Activated CD4-positive, alpha-beta T cell treated with anti-CD3 and anti-CD28 coated beads, Interleukin-2, amount 50 U/mL, for 48 hours (primary cell): ENCODE measurements at regions not wholly inside any gene's neighbourhood (a gene's known extent, or its start where the extent isn't known, plus 50 kb on each side); places are given as distances from the start of the nearest gene placed in this dataset.
"Not testable (repeated sequence)": the region's sequence is repeated elsewhere in the genome, so short reads cannot be mapped to it uniquely, and the experiment has no call there.

Experiments used
- DNase-seq, 2 experiments: peaks; one replicate each; pipeline ENCODE4 v3.0.0-alpha.2; 2020

DNA sequence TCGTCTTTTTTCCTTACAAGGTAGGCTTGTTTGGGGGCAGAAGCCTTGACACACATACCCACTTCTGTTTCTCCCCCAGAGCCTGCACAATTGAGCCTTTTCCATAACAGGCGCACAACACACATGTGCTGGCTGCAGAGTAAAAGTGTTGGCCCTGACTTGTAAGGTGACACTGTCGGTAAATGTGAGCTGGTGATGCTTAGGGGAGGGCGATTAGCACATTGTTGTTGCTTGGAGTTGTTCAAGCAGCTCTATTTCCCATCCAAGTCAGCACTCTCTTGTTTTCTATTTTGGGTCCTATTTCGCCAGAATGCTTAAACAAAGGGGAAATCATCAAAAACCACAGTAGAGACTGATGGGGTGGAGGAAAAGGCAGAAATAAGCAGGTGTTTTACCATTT lies 51.9 kb upstream of the PTPRJ start:
- no peak for DNase-seq

DNA sequence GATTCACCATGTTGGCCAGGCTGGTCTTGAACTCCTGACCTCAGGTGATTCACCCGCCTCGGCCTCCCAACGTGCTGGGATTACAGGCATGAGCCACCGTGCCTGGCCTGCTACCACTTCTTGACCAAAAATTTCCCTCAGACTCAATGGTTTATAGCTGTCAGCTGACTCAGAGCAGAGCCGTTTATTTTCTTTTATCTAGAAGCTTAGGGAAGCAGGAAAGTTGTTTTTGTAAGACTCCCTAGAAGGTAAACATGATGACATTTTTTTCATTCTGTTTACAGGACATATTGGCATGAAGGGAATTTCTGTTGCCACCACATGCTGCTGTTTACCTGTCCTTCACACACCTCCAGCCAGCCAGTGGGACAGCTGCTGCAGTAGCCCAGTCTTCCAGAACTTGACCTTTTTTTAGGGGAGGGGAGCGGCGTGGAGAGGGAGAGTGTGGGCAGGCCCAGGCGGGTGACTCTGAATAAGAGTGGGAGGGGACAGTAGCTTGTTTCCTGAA lies 56.1 kb upstream of the PTPRJ start:
- DNase-seq, result peak; percentile 38 to 52

DNA sequence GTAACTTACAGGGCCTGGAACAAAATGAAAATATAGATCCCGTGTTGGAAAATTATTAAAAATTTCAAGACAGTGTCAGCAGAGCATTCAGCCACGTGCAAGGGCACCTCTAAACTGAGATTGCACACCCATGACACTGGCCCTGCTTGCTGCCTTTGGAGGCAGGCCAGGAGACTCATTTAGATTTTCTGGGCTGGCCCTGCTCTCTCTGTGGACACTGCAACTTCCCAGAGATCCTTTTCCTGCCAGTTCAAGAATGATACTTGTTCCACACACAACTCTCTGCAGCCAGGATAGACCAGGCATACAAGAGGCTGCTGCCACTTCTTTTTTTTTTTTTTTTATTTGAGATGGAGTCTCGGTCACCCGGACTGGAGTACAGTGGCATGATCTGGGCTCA lies 56.7 kb upstream of the PTPRJ start:
- DNase-seq, result no peak

DNA sequence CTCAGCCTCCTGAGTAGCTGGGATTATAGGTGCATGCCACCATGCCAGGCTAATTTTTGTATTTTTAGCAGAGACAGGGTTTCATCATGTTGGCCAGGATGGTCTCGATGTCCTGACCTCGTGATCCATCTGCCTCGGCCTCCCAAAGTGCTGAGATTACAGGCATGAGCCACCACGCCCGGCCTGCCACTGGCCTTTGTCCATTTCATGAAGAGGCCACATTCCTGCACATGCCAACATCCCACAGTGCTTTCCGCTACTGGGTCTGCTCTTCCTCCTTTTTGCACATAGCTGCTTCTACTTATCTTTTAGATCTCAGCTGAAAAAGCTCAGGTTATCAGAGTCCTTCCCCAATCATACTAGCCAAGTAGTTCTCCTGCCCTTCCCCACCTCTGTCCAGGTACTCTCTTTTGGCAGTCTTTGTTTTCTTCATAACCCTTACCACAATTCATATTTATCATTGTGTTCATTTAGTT lies 59.2 kb upstream of the PTPRJ start:
- not testable (repeated sequence) for DNase-seq

DNA sequence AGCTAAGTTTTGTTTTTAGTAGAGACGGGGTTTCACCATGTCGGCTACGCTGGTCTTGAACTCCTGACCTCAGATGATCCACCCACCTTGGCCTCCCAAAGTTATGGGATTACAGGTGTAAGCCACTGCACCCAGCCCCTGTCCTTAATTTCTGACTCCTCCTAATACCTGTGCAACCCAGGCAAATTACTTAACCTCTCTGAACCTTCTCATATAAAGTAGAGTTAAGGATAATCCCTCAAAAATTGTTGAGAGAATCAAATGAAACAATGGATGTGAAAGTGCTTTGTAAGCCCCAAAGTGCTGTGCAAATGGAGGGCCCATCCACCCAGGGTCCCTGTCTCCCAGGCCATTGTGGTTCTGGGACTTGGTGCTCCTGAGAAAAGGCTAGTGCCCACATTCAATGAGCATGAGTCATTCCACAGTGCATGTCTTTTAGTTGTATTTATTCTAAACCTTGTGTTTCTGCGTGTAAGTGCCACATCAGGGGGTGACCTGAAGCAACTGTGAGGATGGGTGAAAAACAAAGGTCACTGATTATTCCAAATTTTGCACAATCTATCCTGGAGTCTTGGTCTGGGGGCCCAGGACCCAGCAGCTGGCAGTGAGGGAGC lies 61.4 kb upstream of the PTPRJ start:
- no peak for DNase-seq

DNA sequence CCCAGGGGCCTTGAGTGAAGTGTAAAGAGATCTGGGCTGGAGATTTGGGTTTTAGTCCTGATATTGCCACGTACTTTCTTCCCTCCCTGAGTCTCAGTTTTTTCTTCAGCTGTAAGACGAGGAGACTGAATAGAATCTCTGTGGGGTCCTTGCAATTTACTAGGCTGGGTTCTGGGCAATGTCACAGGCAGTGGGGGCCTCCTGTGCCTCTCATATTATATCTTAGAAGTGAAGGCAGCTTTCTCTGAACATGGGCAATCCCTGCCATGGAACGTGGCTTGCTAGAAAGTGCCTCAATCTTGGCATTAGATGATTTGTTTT lies 62.0 kb upstream of the PTPRJ start:
- DNase-seq, result no peak

DNA sequence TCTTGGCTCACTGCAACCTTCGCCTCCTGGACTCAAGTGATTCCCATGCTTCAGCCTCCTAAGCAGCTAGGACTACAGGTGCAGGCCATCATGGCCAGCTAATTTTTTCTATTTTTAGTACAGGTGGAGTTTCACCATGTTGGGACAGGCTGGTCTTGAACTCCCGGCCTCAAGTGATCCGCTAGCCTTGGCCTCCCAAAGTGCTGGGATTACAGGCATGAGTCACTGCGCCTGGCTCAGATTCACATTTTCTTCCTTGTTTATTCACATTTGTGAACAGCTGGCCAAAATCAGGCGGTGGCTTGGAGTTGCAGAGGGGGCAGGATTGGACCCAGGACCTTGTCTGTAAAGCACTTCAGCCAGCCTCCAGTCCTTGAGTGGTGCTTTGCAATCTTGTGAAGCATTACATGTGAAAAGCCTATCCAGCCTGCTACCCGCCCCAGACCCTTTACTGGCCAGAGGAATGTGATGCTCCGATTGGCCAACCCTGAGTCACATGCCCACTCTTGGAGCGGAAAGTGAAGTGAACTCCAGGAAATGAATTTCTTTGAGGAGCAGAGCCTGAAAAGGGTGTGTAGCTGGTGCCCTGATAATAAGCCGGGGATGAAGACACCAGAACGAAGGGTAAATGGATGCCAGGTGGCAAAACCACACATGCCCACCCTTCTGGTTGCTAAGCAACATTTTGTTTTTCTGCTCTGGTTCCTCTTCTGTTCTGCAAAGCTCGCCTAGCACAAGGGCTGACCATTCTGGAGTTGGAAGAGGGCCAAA lies 62.6 kb upstream of the PTPRJ start:
- DNase-seq, result no peak

DNA sequence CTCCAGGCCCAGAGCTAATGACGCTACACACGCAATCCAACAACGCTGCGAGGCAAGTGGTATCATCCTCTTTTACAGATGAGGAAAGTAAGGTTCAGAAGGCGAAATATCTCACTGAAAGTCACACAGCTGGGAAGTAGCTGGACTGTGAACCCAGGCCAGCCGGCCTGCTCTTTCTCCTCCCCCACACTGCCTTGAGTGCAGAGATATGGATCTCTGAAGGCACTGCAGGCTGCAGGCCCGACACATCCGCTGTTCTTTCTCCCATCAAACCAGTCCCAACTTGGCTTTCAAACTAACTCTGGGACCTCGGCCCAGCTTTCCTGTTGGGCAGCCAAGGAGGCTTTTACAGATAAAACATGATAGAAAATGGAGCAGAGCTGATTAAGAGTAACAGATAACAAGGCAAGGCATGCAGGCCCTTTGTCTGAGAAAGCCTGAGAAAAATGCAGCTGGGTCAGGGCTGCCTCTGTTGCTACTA lies 64.0 kb upstream of the PTPRJ start:
- DNase-seq, result no peak

DNA sequence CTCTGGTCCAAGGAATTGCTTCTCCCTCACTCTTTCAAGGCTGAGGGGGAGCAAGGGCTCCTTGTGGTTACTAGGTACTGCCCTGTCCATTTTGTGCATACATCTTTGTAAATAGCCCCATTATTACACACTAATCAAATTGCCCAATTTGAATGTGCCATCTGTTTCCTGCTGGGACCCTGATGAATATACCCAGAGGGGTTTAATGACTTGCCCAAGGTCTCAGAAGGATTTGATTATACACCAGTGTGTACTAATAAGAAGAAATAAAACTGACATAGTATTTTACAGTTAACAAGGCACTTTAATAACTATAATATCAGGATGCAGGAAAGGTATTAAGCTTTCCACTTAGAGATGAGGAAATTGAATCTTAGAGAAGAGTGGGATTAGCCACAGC lies 64.6 kb upstream of the PTPRJ start:
- no peak for DNase-seq

DNA sequence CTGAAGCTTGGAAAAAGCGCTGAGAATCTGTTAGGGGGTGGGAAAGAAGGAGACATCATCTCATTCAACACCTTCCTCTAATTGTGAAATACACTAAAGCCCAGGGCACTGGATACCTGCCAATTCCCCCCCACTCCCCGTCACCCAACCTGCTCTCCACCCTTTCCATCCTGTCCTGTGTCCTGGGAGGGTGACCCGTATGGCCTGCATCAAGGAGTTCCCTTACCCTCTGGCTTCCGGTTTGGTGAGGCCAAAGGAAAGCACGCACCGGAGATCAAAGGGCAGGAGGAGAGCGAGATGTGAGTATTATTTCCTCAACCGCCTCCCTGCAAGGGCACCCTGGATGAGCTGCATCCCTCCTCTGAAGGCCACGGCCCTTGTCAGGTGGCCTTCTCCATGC lies 65.0 kb upstream of the PTPRJ start:
- peak; percentile 21 to 30 for DNase-seq

DNA sequence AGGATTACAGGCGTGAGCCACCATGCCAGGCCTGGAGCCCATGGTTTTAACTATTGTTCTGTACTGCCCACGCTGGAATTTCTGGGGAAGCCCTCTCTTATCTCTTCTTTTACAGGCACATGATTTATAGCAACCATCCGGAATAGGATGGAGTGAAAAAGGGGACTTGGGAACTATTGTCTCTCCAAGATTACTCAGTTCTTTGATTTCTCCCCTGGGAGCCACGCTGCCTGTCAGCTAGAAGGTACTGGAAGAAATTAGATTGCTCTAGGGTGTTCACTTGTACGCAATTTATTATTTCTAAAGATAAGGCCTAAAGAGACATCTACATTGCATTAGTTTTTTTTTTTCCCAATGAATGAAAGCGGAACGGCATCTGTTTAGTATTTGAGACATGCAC lies 65.6 kb upstream of the PTPRJ start:
- no peak for DNase-seq

DNA sequence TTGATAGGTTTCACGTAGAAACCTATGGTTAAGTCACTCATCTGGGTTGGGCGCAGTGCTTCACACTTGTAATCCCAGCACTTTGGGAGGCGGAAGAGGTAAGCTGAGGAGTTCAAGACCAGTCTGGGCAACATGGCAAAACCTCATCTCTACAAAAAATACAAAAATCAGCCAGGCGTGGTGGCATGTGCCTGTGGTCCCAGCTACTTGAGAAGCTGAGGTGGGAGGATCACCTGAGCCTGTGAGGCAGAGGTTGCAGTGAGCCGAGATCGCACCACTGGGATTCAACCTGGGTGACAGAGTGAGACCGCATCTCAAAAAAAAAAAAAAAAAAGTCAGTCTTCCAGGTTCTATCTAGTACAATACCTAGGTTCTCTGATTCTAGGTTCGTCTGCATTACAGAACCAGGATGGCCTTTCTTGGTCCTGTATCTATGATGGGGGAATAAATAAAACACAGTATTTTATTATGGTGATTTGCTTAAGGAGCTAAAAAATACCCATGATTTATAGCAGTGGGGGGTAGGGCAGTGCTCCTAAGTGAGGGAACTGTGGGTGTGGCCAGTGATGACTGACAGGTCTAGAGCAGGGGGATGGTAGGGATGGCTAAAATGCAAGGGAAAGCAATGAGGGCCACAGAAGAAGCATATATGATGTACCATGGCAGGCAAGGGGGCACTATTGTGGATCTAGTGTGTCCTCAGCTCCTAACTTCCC lies 65.5 kb upstream of the NUP160 start:
- no peak for DNase-seq

DNA sequence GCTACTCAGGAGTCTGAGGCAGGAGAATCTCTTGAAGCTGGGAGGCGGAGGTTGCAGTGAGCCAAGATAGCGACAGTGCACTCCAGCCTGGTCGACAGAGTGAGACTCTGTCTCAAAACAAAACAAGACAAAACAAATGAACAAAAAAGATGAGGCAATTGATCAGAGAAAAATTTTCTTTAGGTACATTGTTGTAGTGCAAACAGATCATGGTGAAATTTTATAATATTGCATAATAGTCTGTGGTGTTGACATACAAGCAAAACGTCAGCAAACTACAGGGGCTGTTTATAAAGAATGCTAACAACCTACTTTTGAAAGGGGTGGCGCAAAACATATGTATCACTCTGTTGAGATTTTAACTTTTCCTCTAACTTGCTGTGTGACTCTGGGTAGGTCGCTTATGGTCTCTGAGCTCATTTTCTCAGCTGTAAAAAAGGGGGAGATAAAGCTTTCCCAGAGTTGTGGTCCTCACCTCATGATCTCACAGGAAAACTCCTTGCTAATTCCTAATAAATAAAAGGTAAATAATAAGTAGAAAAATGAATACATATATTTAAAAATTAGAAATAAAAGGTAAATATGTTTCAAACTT lies 64.8 kb upstream of the NUP160 start:
- no peak for DNase-seq

DNA sequence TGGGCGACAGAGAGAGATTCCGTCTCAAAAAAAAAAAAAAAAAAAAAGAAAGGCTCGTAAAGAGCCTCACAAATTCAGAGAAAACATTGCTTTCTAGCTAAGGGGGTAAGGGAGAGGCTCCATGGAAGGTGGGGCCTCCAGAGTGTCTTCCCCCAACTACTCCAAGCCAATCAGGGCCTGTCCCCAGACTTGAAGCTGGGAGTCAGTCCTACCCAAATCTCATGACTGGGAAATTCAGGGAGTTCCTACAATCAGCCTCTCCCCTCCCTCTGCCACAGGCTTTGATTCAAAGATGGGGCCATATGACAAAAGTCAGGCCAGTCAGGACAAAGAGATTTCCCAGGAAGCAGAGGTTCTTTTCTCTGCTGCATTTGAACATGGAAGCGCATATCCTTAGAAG lies 63.0 kb upstream of the NUP160 start:
- DNase-seq, result no peak

DNA sequence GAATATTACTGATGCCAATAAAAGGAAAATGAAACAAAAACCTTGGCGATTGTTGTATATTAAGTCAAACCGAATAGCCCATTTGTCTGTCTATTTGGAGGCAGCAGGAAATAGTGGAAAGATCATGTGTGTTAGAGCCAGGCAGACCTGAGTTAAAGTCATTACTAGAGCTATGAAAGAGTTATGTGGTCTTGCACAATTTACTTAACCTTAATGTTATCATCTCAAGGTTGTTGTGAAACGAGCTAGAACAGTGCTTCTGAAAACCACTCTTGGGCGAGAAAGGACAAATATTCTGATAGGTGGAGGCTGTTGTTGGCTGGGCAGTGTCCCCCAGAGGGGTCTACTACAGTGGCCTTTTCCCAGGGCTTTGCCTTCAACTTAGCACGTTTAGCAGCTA lies 60.0 kb upstream of the NUP160 start:
- DNase-seq, result no peak

DNA sequence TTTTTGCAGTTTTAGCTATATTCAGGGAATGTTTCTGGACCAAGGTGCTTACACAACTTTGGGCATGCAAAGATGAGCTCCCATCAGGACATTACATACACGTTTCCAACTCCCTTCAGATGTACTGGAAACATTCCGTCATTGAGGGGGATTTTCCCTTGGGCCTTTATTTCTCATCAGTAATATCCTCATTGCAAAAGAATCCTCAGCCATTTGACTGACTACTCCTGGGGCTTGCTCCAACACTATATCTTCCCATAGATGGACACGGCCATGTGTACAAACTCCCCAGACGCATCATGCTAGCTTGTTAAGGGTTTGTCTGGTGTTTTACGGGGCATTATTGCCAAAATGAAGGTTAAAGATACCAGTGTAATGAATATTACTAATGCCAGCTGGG lies 59.3 kb upstream of the NUP160 start:
- no peak for DNase-seq

DNA sequence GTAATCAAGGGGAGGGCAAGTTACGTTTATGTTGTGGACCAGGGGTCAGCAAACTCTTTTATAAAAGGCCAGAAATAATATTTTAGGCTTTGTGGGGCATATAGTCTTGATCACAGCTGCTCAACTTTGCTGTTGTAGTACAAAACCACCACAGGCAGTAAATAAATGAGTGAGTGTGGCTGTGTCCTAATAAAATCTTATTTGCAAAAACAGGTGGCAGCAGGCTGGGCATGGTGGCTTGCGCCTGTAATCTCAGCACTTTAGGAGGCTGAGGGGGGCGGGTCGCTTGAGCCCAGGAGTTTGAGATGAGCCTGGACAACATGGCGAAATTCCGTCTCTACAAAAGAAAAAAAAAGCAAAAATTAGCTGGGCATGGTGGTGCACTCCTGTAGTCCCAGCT lies 57.9 kb upstream of the NUP160 start:
- no peak for DNase-seq

DNA sequence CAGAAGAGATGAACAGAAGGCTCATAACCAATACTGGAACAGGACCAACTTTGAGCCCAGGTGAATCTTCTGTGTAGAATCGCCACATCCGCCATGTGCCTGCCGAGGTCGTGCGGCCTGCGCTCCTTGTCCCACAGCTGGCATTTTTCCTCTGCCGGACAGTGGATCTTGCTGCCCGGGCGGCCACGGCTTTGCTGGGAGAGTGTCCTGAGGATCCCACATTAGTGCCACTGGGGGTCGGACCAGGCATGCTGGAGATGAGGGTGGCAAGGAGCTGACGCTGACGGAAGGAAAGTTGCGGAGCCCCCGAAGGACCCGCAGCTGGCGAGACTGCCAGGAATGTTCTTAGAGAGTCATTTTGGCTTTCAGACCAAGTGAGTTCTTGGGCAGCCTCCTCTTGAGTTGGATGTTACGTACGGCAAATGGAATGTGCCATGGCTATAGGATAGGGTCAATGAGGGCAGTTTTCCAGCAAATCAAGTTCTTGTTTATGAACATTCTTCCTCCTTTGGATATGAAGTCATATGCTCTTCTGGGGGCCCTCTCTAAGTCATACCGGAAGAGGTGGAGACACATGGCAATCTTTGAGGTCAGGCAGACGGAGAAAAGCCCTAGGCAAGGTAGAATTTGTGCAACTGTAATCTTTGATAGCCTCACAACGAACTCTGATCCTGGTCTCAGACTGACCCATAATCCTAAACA lies 57.4 kb upstream of the NUP160 start:
- no peak for DNase-seq

DNA sequence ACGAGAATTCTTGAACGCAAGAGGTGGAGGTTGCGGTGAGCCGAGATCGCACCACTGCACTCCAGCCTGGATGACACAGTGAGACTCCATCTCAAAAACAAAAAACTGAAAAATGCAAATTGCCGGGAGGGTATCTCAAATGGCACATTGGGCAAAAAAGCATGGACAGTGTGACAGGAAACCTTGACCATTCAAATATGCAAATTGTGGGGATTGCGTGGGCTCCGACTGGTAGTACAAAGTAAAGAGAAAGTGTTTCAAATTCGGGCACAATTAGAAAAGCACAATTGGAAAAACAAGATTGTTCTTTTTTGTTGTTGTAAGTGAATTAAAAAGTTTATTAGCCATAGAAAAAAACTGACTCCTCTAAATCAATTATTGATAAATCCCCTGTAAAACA lies 56.7 kb upstream of the NUP160 start:
- DNase-seq, result no peak

DNA sequence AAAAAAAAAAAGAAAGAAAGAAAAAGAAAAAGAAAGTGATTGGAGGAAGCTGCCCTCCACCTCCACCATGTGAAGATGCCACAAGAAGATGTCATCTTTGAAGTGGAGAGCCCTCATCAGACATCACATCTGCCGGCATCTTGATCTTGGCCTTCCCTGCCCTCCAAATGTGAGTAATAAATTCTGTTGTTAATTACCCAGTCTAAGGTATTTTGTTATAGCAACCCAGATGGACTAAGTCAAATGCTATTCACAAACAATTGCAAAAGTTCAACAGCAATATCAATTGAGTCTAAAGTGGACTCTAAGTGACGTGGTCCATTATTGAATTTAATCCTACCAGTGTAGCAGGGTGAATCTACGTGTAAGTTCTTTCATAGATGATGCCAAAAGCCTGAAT lies 55.9 kb upstream of the NUP160 start:
- no peak for DNase-seq

DNA sequence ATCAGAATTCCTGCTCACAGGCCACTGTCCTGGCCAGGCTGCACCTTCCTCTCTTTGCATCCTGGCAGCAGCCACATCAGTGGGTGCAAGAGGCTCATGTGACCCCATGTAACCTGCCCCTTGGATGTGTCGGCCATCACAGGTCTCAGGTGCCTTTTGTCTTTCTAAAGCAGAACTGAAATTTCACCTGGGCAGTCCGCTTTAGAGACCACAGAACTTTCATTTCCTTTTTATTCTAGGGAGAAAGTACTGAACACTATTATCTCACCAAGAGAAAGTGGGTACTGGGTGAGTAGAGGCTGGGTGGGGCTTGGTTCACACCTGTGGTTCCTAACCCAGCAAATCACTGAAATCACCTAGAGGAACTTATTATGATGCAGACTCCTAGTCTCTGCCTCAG lies 51.7 kb upstream of the NUP160 start:
- no peak for DNase-seq
